Liver (tissue), 8 donors: ENCODE measurements at regions not wholly inside any gene's neighbourhood (a gene's known extent, or its start where the extent isn't known, plus 50 kb on each side); places are given as distances from the start of the nearest gene placed in this dataset.

Experiments
- DNase-seq: peaks from one replicate; pipeline ENCODE4 v3.0.0-alpha.2; 2017; ENCODE audit warnings: low spot score
- H3K27ac ChIP-seq, 2 donors: one replicate each; pipeline ENCODE4 v1.7.0; 2013; ENCODE audit warnings: inconsistent platforms in 2 of 2, low read length in 2 of 2, control low read depth in 1 of 2, low read depth in 1 of 2, mild to moderate bottlenecking in 1 of 2
- H3K27me3 ChIP-seq, 4 donors: one replicate each; pipeline versions ENCODE4 v1.6.1 to v1.7.0; 2013; ENCODE audit warnings: low read length in 3 of 4, inconsistent platforms in 1 of 4, mild to moderate bottlenecking in 1 of 4, moderate library complexity in 1 of 4; ENCODE audit not compliant: control insufficient read depth in 4 of 4, insufficient read depth in 4 of 4
- H3K36me3 ChIP-seq, 4 donors: one replicate each; pipeline versions ENCODE4 v1.6.1 to v1.7.0; 2013; ENCODE audit warnings: low read length in 3 of 4, mild to moderate bottlenecking in 3 of 4, low read depth in 1 of 4, moderate library complexity in 1 of 4; ENCODE audit not compliant: control insufficient read depth in 4 of 4, insufficient read depth in 3 of 4
- H3K4me1 ChIP-seq, 4 donors: one replicate each; pipeline versions ENCODE4 v1.6.1 to v1.7.0; 2013; ENCODE audit warnings: low read length in 3 of 4, mild to moderate bottlenecking in 3 of 4, moderate library complexity in 1 of 4; ENCODE audit not compliant: control insufficient read depth in 4 of 4, insufficient read depth in 4 of 4
- H3K4me3 ChIP-seq, 3 donors: one replicate each; pipeline versions ENCODE4 v1.6.1 to v1.7.0; 2013; ENCODE audit warnings: low read length in 3 of 3, control low read depth in 1 of 3, low read depth in 1 of 3, mild to moderate bottlenecking in 1 of 3
- H3K9ac ChIP-seq, 2 donors: one replicate each; pipeline ENCODE4 v1.7.0; 2013; ENCODE audit warnings: low read length in 2 of 2, mild to moderate bottlenecking in 2 of 2, moderate library complexity in 2 of 2, control low read depth in 1 of 2, low read depth in 1 of 2
- H3K9me3 ChIP-seq, 4 donors: one replicate each; pipeline versions ENCODE4 v1.6.1 to v1.7.0; 2013; ENCODE audit warnings: low read length in 3 of 4; ENCODE audit not compliant: control insufficient read depth in 4 of 4
- CTCF ChIP-seq: fragments of 150-350 bp; IDR thresholded peaks from 2 replicates; pipeline ENCODE4 v1.5.1; 2017; ENCODE audit warnings: improper control_type of control experiment, low read depth, low read length; ENCODE audit not compliant: missing input control
- EGR1 ChIP-seq, 2 donors: IDR thresholded peaks; 2 replicates each; pipeline ENCODE4 v1.6.1; 2016 to 2018; ENCODE audit warnings: antibody characterized with exemption in 2 of 2, low read depth in 2 of 2
- FOXA1 ChIP-seq: IDR thresholded peaks from 2 replicates; pipeline ENCODE4 v1.6.1; 2016; ENCODE audit warnings: antibody characterized with exemption
- FOXA2 ChIP-seq: IDR thresholded peaks from 2 replicates; pipeline ENCODE4 v1.6.1; 2016; ENCODE audit warnings: antibody characterized with exemption
- HNF4A ChIP-seq, 2 donors: conservative IDR thresholded peaks; 2 replicates each; pipeline ENCODE4 v1.6.1; 2016; ENCODE audit warnings: antibody characterized with exemption in 2 of 2, mild to moderate bottlenecking in 2 of 2
- HNF4G ChIP-seq: IDR thresholded peaks from 2 replicates; pipeline ENCODE4 v1.6.1; 2016; ENCODE audit warnings: antibody characterized with exemption
- JUND ChIP-seq, 2 donors: IDR thresholded peaks; 2 replicates each; pipeline ENCODE4 v1.6.1; 2016; ENCODE audit warnings: antibody characterized with exemption in 2 of 2
- MAX ChIP-seq: IDR thresholded peaks from 2 replicates; pipeline ENCODE4 v1.6.1; 2016; ENCODE audit warnings: antibody characterized with exemption
- NR2F2 ChIP-seq: IDR thresholded peaks from 2 replicates; pipeline ENCODE4 v1.6.1; 2016; ENCODE audit warnings: antibody characterized with exemption
- RAD21 ChIP-seq, 2 donors: IDR thresholded peaks; 2 replicates each; pipeline ENCODE4 v1.6.1; 2016; ENCODE audit warnings: antibody characterized with exemption in 2 of 2, mild to moderate bottlenecking in 2 of 2
- REST ChIP-seq: IDR thresholded peaks from 2 replicates; pipeline ENCODE4 v1.6.1; 2016; ENCODE audit warnings: antibody characterized with exemption, mild to moderate bottlenecking
- RXRA ChIP-seq, 2 donors: IDR thresholded peaks; 2 replicates each; pipeline ENCODE4 v1.6.1; 2017 to 2018; ENCODE audit warnings: antibody characterized with exemption in 2 of 2, mild to moderate bottlenecking in 1 of 2
- SP1 ChIP-seq: IDR thresholded peaks from 2 replicates; pipeline ENCODE4 v1.6.1; 2018; ENCODE audit warnings: antibody characterized with exemption, mild to moderate bottlenecking
- TAF1 ChIP-seq: conservative IDR thresholded peaks from 2 replicates; pipeline ENCODE4 v1.6.1; 2016; ENCODE audit warnings: antibody characterized with exemption, mild to moderate bottlenecking
- YY1 ChIP-seq: IDR thresholded peaks from 2 replicates; pipeline ENCODE4 v1.6.1; 2016; ENCODE audit warnings: antibody characterized with exemption, mild to moderate bottlenecking
- WGBS: extraction: QIAGEN DNeasy Blood & Tissue Kit; methylation state at CpG from one replicate; pipeline ENCODE4 v1.1.7; 2013; 5-methylcytosine and 5-hydroxymethylcytosine counted together
- TF ChIP-seq, protein P1 (sequence below): IDR thresholded peaks from 2 replicates; pipeline ENCODE4 v1.6.1; 2016; ENCODE audit warnings: antibody characterized with exemption
- TF ChIP-seq, protein P2 (sequence below): IDR thresholded peaks from 2 replicates; pipeline ENCODE4 v1.6.1; 2016; ENCODE audit warnings: antibody characterized with exemption
- donor health status: healthy.
- donor health status: healthy.
- donor health status: healthy.
- donor health status: healthy.
- donor health status: healthy.

- TF ChIP-seq REST (no peak), NR2F2 (no peak)
Measured at GRCh38 chr13:73513751-73514150, 454.9 kb downstream of the KLF5 start (continued).

DNA sequence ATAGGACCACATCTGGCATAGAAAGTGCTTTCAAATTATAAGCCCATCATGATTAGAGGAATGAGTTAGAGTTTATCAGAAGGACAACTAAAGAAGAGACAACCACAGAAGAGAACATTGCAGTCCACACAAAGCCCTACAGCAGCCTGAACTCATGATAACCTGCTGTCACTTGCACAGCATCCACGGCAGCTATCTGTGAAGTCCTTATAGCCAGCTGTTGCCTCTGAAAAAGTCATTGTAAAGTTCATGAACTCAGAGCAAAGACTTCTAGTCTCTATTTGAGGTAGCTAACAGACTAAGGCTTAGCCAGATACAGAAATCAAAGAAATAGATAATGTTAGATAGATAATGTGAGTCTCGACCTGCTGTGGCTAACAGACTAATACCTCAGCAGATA lies 450.0 kb downstream of the KLF5 start:
- WGBS = 64% methylated on average over 2 of the region's 2 CpGs
- no peak for TF ChIP-seq HNF4G
- no peak for TF ChIP-seq JUND (IDR thresholded peaks at IDR 0.05)
- TF ChIP-seq NR2F2 = no peak
- TF ChIP-seq TAF1 = no peak
- no peak for TF ChIP-seq EGR1 (IDR thresholded peaks at IDR 0.05; ENCODE audit: low read depth in 2 of 2)
- no peak for TF ChIP-seq SP1
- no peak for TF ChIP-seq HNF4A (conservative IDR thresholded peaks at IDR 0.05)
- TF ChIP-seq RAD21 (IDR thresholded peaks at IDR 0.05) = no peak
- TF ChIP-seq FOXA1 = no peak
- TF ChIP-seq, protein P1, sequence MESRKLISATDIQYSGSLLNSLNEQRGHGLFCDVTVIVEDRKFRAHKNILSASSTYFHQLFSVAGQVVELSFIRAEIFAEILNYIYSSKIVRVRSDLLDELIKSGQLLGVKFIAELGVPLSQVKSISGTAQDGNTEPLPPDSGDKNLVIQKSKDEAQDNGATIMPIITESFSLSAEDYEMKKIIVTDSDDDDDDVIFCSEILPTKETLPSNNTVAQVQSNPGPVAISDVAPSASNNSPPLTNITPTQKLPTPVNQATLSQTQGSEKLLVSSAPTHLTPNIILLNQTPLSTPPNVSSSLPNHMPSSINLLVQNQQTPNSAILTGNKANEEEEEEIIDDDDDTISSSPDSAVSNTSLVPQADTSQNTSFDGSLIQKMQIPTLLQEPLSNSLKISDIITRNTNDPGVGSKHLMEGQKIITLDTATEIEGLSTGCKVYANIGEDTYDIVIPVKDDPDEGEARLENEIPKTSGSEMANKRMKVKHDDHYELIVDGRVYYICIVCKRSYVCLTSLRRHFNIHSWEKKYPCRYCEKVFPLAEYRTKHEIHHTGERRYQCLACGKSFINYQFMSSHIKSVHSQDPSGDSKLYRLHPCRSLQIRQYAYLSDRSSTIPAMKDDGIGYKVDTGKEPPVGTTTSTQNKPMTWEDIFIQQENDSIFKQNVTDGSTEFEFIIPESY = no peak
- TF ChIP-seq FOXA2 = no peak
- no peak for TF ChIP-seq MAX
- TF ChIP-seq YY1 = no peak
- TF ChIP-seq, protein P2, sequence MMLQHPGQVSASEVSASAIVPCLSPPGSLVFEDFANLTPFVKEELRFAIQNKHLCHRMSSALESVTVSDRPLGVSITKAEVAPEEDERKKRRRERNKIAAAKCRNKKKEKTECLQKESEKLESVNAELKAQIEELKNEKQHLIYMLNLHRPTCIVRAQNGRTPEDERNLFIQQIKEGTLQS = no peak
- TF ChIP-seq RXRA (IDR thresholded peaks at IDR 0.05) = no peak
- TF ChIP-seq CTCF = no peak
- Histone ChIP-seq H3K4me1 (no peaks in the 10 kb centered on the region), H3K9ac (no peak overlapping the region), H3K36me3 (no peaks in the 10 kb centered on the region), H3K9me3 (no peaks in the 10 kb centered on the region), H3K27ac (no peak overlapping the region), H3K27me3 (no peaks in the 10 kb centered on the region), H3K4me3 (no peak overlapping the region)
- no peak for DNase-seq
